HepG2 (cell line): ENCODE measurements at regions not wholly inside any gene's neighbourhood (a gene's known extent, or its start where the extent isn't known, plus 50 kb on each side); places are given as distances from the start of the nearest gene placed in this dataset.

ENCODE experiments used
- ATAC-seq: fragments of 200-7000 bp; cut with Tn5 transposase; 3 replicates; pipeline ENCODE4 v1.9.1; 2020; ENCODE audit warnings: mild to moderate bottlenecking, moderate library complexity
- BruUV-seq: library from RNA; stranded (reverse); fragments of 400-500 nt; replicated peaks from 2 replicates; lab custom pipeline; 2021; lab: Mats Ljungman, UMichigan
- CTCF ChIA-PET: fragments of 300-600 bp; formaldehyde crosslinking; extraction: SDS; loops from one replicate; lab custom pipeline; 2021; ENCODE audit warnings: low total read pairs, inconsistent platforms, low intra/inter-chr PET ratio; lab: Yijun Ruan, JAX
- POLR2A ChIA-PET: fragments of 350-600 bp; sonication (Branson Sonifier 250); formaldehyde crosslinking; loops from one replicate; lab custom pipeline; 2020; ENCODE audit warnings: antibody characterized with exemption, inconsistent platforms; lab: Yijun Ruan, JAX
- DNase-seq: peaks from one replicate; pipeline ENCODE4 v3.0.0-alpha.2; 2015; ENCODE audit warnings: low spot score
- FAIRE-seq: peaks from 3 replicates; lab custom pipeline; 2011; peaks lifted over from hg19 to GRCh38; lab: Jason Lieb, UNC
- H2AFZ ChIP-seq: one replicate; pipeline ENCODE4 v1.6.1; 2011; ENCODE audit warnings: low read length, inconsistent platforms
- H3K27ac ChIP-seq: fragments of 300-600 bp; 3 replicates; pipeline ENCODE4 v1.8.0; 2011; ENCODE audit warnings: mixed run types, mild to moderate bottlenecking, mixed read lengths, low read length, inconsistent platforms; ENCODE audit not compliant: insufficient read depth; ENCODE audit errors: extremely low read length
- H3K27me3 ChIP-seq, 2 experiments: fragments of 200-600 bp in 1 of 2; 2 replicates in 1 of 2; 3 replicates in 1 of 2; pipeline versions ENCODE4 v1.6.0 to v1.8.0; 2011; ENCODE audit warnings: low read length in 2 of 2, mild to moderate bottlenecking in 2 of 2, moderate library complexity in 2 of 2, inconsistent platforms in 1 of 2; ENCODE audit not compliant: insufficient read depth in 2 of 2, control insufficient read depth in 1 of 2
- H3K36me3 ChIP-seq, 2 experiments: fragments of 200-600 bp in 1 of 2; replicated peaks in 1 of 2; 2 replicates in 1 of 2; 3 replicates in 1 of 2; pipeline versions ENCODE4 v1.5.1 to v1.8.0; 2011; ENCODE audit warnings: low read length in 2 of 2, inconsistent platforms in 1 of 2; ENCODE audit not compliant: insufficient read depth in 2 of 2, control insufficient read depth in 1 of 2
- H3K4me1 ChIP-seq: 2 replicates; pipeline ENCODE4 v1.5.1; 2012; ENCODE audit warnings: low read length, inconsistent platforms; ENCODE audit not compliant: insufficient read depth
- H3K4me2 ChIP-seq: 2 replicates; pipeline ENCODE4 v1.6.0; 2011; ENCODE audit warnings: low read depth, low read length, inconsistent platforms
- H3K4me3 ChIP-seq, 3 experiments: fragments of 200-600 bp in 1 of 3; sonication (generic), shearing (Covaris generic) in 1 of 3; replicated peaks in 1 of 3; 2 replicates each; pipeline ENCODE4 v1.5.1; 2011 to 2016; ENCODE audit warnings: low read length in 3 of 3, inconsistent platforms in 2 of 3, low read depth in 2 of 3, mild to moderate bottlenecking in 2 of 3, control low read depth in 1 of 3, mixed read lengths in 1 of 3; ENCODE audit not compliant: insufficient read depth in 1 of 3
- H3K79me2 ChIP-seq: one replicate; pipeline ENCODE4 v1.6.1; 2011; ENCODE audit warnings: low read length, inconsistent platforms; ENCODE audit not compliant: insufficient read depth
- H3K9ac ChIP-seq: 2 replicates; pipeline ENCODE4 v1.6.0; 2011; ENCODE audit warnings: mild to moderate bottlenecking, low read depth, low read length, inconsistent platforms; ENCODE audit not compliant: insufficient read depth
- H3K9me3 ChIP-seq: 2 replicates; pipeline ENCODE4 v1.5.1; 2012; ENCODE audit warnings: mild to moderate bottlenecking, low read length
- H4K20me1 ChIP-seq: 2 replicates; pipeline ENCODE4 v1.6.0; 2011; ENCODE audit warnings: inconsistent platforms, mild to moderate bottlenecking, low read length, moderate library complexity; ENCODE audit not compliant: insufficient read depth
- ELF4 ChIP-seq: sonication (generic); formaldehyde crosslinking; IDR thresholded peaks from 2 replicates; pipeline ENCODE4 v1.5.0; 2020; ENCODE audit warnings: missing genetic modification reagents, mild to moderate bottlenecking, moderate library complexity, borderline replicate concordance
- FOXC1 ChIP-seq: sonication (generic); formaldehyde crosslinking; IDR thresholded peaks from 2 replicates; pipeline ENCODE4 v1.8.0; 2022; ENCODE audit warnings: mild to moderate bottlenecking, missing genetic modification reagents, borderline replicate concordance
- HOXA9 ChIP-seq: sonication (generic); formaldehyde crosslinking; IDR thresholded peaks from 2 replicates; pipeline ENCODE4 v1.8.1; 2022; ENCODE audit warnings: missing genetic modification reagents, mild to moderate bottlenecking, moderate library complexity, borderline replicate concordance
- JUND ChIP-seq: sonication (generic); formaldehyde crosslinking; IDR thresholded peaks from 2 replicates; pipeline ENCODE4 v1.8.0; 2022; ENCODE audit warnings: mild to moderate bottlenecking, missing genetic modification reagents
- PAWR ChIP-seq: sonication (generic); formaldehyde crosslinking; IDR thresholded peaks from 2 replicates; pipeline ENCODE4 v1.4.0; 2020; ENCODE audit warnings: missing genetic modification reagents, mild to moderate bottlenecking, borderline replicate concordance
- ZNF7 ChIP-seq: IDR thresholded peaks from 2 replicates; pipeline ENCODE4 v1.6.1; 2016; ENCODE audit warnings: missing biosample characterization, missing genetic modification reagents
- ZNF747 ChIP-seq: sonication (generic); formaldehyde crosslinking; IDR thresholded peaks from 2 replicates; pipeline ENCODE4 v1.8.1; 2023; ENCODE audit warnings: missing genetic modification reagents, mild to moderate bottlenecking, borderline replicate concordance
- ZNF777 ChIP-seq: sonication (generic); formaldehyde crosslinking; IDR thresholded peaks from 2 replicates; pipeline ENCODE4 v1.4.0; 2020; ENCODE audit warnings: missing genetic modification reagents
- WGBS: methylation state at CpG from one replicate; pipeline ENCODE4 v1.1.6; 2017; ENCODE audit warnings: low lambda C conversion rate; 5-methylcytosine and 5-hydroxymethylcytosine counted together
- in situ Hi-C: cut with HindIII; loops from 2 replicates; pipeline ENCODE4 v1.10.0; 2017; ENCODE audit warnings: low pct_unique_long_range_greater_than_20kb; ENCODE audit not compliant: extremely low pct_ligation_motif_present
- intact Hi-C: fragments of 100-400 bp; cut with micrococcal nuclease; formaldehyde crosslinking; loops from one replicate; pipeline ENCODE4 v1.10.0; 2022; ENCODE audit not compliant: unreplicated experiment
- TF ChIP-seq, protein P1 (sequence below): fragments of 450-650 bp; IDR thresholded peaks from 2 replicates; pipeline ENCODE4 v1.6.1; 2017; ENCODE audit warnings: mild to moderate bottlenecking
- TF ChIP-seq, protein P2 (sequence below), 2 experiments: sonication (generic) in 1 of 2; formaldehyde crosslinking in 1 of 2; IDR thresholded peaks; 2 replicates each; pipeline versions ENCODE4 v1.4.0 to v1.6.1; 2016 to 2020; ENCODE audit warnings: borderline replicate concordance in 1 of 2, low read depth in 1 of 2, mild to moderate bottlenecking in 1 of 2, missing genetic modification reagents in 1 of 2
- TF ChIP-seq, protein P3 (sequence below): sonication (generic); formaldehyde crosslinking; IDR thresholded peaks from 2 replicates; pipeline ENCODE4 v1.5.0; 2020; ENCODE audit warnings: mild to moderate bottlenecking, low read depth, missing genetic modification reagents, borderline replicate concordance
- TF ChIP-seq, protein P4 (sequence below): sonication (generic); formaldehyde crosslinking; conservative IDR thresholded peaks from 2 replicates; pipeline ENCODE4 v1.4.0; 2020; ENCODE audit warnings: missing genetic modification reagents

DNA sequence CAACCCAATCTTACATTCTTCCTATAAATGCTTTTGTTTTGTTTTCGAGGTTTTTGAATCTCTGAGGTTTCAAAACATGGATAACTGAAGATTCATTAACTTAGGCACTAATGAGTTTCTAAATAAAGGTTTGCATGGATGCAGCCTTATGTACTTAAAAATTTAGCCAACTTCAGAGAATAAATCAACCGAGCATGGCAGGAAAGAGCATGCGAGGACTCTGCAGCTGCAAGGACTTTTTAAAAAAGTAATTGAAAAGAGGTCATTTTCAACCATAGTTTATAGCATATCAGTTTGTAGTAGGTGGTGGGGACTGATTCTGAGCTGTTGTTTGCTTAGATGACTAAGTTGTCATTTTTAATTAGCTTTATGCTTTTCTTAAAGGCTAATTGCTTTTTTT lies 567.0 kb upstream of the ZEB2 start (continued):
- TF ChIP-seq, protein P1, sequence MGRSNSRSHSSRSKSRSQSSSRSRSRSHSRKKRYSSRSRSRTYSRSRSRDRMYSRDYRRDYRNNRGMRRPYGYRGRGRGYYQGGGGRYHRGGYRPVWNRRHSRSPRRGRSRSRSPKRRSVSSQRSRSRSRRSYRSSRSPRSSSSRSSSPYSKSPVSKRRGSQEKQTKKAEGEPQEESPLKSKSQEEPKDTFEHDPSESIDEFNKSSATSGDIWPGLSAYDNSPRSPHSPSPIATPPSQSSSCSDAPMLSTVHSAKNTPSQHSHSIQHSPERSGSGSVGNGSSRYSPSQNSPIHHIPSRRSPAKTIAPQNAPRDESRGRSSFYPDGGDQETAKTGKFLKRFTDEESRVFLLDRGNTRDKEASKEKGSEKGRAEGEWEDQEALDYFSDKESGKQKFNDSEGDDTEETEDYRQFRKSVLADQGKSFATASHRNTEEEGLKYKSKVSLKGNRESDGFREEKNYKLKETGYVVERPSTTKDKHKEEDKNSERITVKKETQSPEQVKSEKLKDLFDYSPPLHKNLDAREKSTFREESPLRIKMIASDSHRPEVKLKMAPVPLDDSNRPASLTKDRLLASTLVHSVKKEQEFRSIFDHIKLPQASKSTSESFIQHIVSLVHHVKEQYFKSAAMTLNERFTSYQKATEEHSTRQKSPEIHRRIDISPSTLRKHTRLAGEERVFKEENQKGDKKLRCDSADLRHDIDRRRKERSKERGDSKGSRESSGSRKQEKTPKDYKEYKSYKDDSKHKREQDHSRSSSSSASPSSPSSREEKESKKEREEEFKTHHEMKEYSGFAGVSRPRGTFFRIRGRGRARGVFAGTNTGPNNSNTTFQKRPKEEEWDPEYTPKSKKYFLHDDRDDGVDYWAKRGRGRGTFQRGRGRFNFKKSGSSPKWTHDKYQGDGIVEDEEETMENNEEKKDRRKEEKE = no peak
- no peak for TF ChIP-seq FOXC1 (CRISPR knock-in tag)
- TF ChIP-seq HOXA9 (CRISPR knock-in tag) = no peak
- no peak for TF ChIP-seq PAWR (CRISPR knock-in tag)
- TF ChIP-seq, protein P2, sequence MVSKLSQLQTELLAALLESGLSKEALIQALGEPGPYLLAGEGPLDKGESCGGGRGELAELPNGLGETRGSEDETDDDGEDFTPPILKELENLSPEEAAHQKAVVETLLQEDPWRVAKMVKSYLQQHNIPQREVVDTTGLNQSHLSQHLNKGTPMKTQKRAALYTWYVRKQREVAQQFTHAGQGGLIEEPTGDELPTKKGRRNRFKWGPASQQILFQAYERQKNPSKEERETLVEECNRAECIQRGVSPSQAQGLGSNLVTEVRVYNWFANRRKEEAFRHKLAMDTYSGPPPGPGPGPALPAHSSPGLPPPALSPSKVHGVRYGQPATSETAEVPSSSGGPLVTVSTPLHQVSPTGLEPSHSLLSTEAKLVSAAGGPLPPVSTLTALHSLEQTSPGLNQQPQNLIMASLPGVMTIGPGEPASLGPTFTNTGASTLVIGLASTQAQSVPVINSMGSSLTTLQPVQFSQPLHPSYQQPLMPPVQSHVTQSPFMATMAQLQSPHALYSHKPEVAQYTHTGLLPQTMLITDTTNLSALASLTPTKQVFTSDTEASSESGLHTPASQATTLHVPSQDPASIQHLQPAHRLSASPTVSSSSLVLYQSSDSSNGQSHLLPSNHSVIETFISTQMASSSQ (IDR thresholded peaks at IDR 0.05; ENCODE audit: low read depth) = no peak
- TF ChIP-seq, protein P2 (CRISPR knock-in tag; IDR thresholded peaks at IDR 0.05; ENCODE audit: borderline replicate concordance) = no peak

DNA sequence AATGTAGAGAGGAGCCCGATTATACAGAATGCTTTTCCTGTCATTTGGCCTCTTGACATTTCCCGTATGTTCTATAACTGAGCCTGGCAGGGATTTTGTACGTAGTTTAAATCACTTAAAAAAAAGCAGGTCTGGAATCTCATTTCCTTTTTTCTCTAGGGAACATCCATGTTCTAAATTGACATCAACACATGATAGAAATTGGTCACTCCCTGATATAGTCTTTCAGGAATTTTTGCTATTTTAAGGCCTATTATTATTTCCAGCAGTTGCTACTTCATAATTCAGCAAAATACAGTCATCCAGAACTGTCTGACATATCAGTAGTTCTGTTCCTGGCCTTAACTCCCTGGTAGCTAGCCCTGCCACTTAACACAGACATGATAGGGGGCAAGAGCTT lies 565.7 kb upstream of the ZEB2 start:
- FAIRE-seq = no peak
- no peak for TF ChIP-seq JUND
- no peak for TF ChIP-seq ZNF747 (CRISPR knock-in tag)
- TF ChIP-seq ZNF777 = no peak
- TF ChIP-seq, protein P3, sequence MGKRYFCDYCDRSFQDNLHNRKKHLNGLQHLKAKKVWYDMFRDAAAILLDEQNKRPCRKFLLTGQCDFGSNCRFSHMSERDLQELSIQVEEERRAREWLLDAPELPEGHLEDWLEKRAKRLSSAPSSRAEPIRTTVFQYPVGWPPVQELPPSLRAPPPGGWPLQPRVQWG (CRISPR knock-in tag) = no peak
- TF ChIP-seq ELF4 = no peak
- TF ChIP-seq, protein P4, sequence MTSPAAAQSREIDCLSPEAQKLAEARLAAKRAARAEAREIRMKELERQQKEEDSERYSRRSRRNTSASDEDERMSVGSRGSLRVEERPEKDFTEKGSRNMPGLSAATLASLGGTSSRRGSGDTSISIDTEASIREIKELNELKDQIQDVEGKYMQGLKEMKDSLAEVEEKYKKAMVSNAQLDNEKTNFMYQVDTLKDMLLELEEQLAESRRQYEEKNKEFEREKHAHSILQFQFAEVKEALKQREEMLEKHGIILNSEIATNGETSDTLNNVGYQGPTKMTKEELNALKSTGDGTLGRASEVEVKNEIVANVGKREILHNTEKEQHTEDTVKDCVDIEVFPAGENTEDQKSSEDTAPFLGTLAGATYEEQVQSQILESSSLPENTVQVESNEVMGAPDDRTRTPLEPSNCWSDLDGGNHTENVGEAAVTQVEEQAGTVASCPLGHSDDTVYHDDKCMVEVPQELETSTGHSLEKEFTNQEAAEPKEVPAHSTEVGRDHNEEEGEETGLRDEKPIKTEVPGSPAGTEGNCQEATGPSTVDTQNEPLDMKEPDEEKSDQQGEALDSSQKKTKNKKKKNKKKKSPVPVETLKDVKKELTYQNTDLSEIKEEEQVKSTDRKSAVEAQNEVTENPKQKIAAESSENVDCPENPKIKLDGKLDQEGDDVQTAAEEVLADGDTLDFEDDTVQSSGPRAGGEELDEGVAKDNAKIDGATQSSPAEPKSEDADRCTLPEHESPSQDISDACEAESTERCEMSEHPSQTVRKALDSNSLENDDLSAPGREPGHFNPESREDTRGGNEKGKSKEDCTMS = no peak
- no peak for TF ChIP-seq ZNF7

More for the DNA sequence above, 565.7 kb upstream of the ZEB2 start:
- ATAC-seq (no peak), DNase-seq (no peak)
- in situ Hi-C loops = no loop called here
- no peaks in the 10 kb centered on the region for H3K36me3 ChIP-seq
- H3K27ac ChIP-seq = no peak overlapping the region
- H3K9me3 ChIP-seq = no peaks in the 10 kb centered on the region
- POLR2A ChIA-PET = no interaction called here
- WGBS = 2% methylated on average over 3 of the region's 3 CpGs
- H3K27me3 ChIP-seq = no peaks in the 10 kb centered on the region
- H3K4me1 ChIP-seq = no peaks in the 10 kb centered on the region
- intact Hi-C loops = no loop called here
- no peak overlapping the region for H3K9ac ChIP-seq
- no peak overlapping the region for H3K4me3 ChIP-seq
- no peaks in the 10 kb centered on the region for H4K20me1 ChIP-seq
- H3K79me2 ChIP-seq = no peaks in the 10 kb centered on the region
- H2AFZ ChIP-seq = no peak overlapping the region
- H3K4me2 ChIP-seq = no peak overlapping the region
- BruUV-seq = no TSS peak
- CTCF ChIA-PET = no interaction called here
